HepG2 (cell line): ENCODE measurements at regions not wholly inside any gene's neighbourhood (a gene's known extent, or its start where the extent isn't known, plus 50 kb on each side); places are given as distances from the start of the nearest gene placed in this dataset. TPM values are rescaled to one million over a fixed set of nuclear protein-coding genes. Genes with fewer than 3 reads are reported as not detected.
A peak's percentile ranks its signal among the peaks of the same experiment; 100 is the strongest.

ENCODE experiments used
- ATAC-seq: fragments of 200-7000 bp; cut with Tn5 transposase; 3 replicates; pipeline ENCODE4 v1.9.1; 2020; ENCODE audit warnings: mild to moderate bottlenecking, moderate library complexity
- BruUV-seq: library from RNA; stranded (reverse); fragments of 400-500 nt; replicated peaks from 2 replicates; lab custom pipeline; 2021; lab: Mats Ljungman, UMichigan
- CTCF ChIA-PET: fragments of 300-600 bp; formaldehyde crosslinking; extraction: SDS; loops from one replicate; lab custom pipeline; 2021; ENCODE audit warnings: low total read pairs, inconsistent platforms, low intra/inter-chr PET ratio; lab: Yijun Ruan, JAX
- POLR2A ChIA-PET: fragments of 350-600 bp; sonication (Branson Sonifier 250); formaldehyde crosslinking; loops from one replicate; lab custom pipeline; 2020; ENCODE audit warnings: antibody characterized with exemption, inconsistent platforms; lab: Yijun Ruan, JAX
- DNase-seq: peaks from one replicate; pipeline ENCODE4 v3.0.0-alpha.2; 2015; ENCODE audit warnings: low spot score
- FAIRE-seq: peaks from 3 replicates; lab custom pipeline; 2011; peaks lifted over from hg19 to GRCh38; lab: Jason Lieb, UNC
- H2AFZ ChIP-seq: one replicate; pipeline ENCODE4 v1.6.1; 2011; ENCODE audit warnings: low read length, inconsistent platforms
- H3K27ac ChIP-seq: fragments of 300-600 bp; 3 replicates; pipeline ENCODE4 v1.8.0; 2011; ENCODE audit warnings: mixed run types, mild to moderate bottlenecking, mixed read lengths, low read length, inconsistent platforms; ENCODE audit not compliant: insufficient read depth; ENCODE audit errors: extremely low read length
- H3K27me3 ChIP-seq, 2 experiments: fragments of 200-600 bp in 1 of 2; 2 replicates in 1 of 2; 3 replicates in 1 of 2; pipeline versions ENCODE4 v1.6.0 to v1.8.0; 2011; ENCODE audit warnings: low read length in 2 of 2, mild to moderate bottlenecking in 2 of 2, moderate library complexity in 2 of 2, inconsistent platforms in 1 of 2; ENCODE audit not compliant: insufficient read depth in 2 of 2, control insufficient read depth in 1 of 2
- H3K36me3 ChIP-seq, 2 experiments: fragments of 200-600 bp in 1 of 2; replicated peaks in 1 of 2; 2 replicates in 1 of 2; 3 replicates in 1 of 2; pipeline versions ENCODE4 v1.5.1 to v1.8.0; 2011; ENCODE audit warnings: low read length in 2 of 2, inconsistent platforms in 1 of 2; ENCODE audit not compliant: insufficient read depth in 2 of 2, control insufficient read depth in 1 of 2
- H3K4me1 ChIP-seq: 2 replicates; pipeline ENCODE4 v1.5.1; 2012; ENCODE audit warnings: low read length, inconsistent platforms; ENCODE audit not compliant: insufficient read depth
- H3K4me2 ChIP-seq: 2 replicates; pipeline ENCODE4 v1.6.0; 2011; ENCODE audit warnings: low read depth, low read length, inconsistent platforms
- H3K4me3 ChIP-seq, 3 experiments: fragments of 200-600 bp in 1 of 3; sonication (generic), shearing (Covaris generic) in 1 of 3; replicated peaks in 1 of 3; 2 replicates each; pipeline ENCODE4 v1.5.1; 2011 to 2016; ENCODE audit warnings: low read length in 3 of 3, inconsistent platforms in 2 of 3, low read depth in 2 of 3, mild to moderate bottlenecking in 2 of 3, control low read depth in 1 of 3, mixed read lengths in 1 of 3; ENCODE audit not compliant: insufficient read depth in 1 of 3
- H3K79me2 ChIP-seq: one replicate; pipeline ENCODE4 v1.6.1; 2011; ENCODE audit warnings: low read length, inconsistent platforms; ENCODE audit not compliant: insufficient read depth
- H3K9ac ChIP-seq: 2 replicates; pipeline ENCODE4 v1.6.0; 2011; ENCODE audit warnings: mild to moderate bottlenecking, low read depth, low read length, inconsistent platforms; ENCODE audit not compliant: insufficient read depth
- H3K9me3 ChIP-seq: 2 replicates; pipeline ENCODE4 v1.5.1; 2012; ENCODE audit warnings: mild to moderate bottlenecking, low read length
- H4K20me1 ChIP-seq: 2 replicates; pipeline ENCODE4 v1.6.0; 2011; ENCODE audit warnings: inconsistent platforms, mild to moderate bottlenecking, low read length, moderate library complexity; ENCODE audit not compliant: insufficient read depth
- DPF2 ChIP-seq: sonication (generic); formaldehyde crosslinking; IDR thresholded peaks from 2 replicates; pipeline ENCODE4 v1.4.0; 2020; ENCODE audit warnings: mild to moderate bottlenecking, low read depth, missing genetic modification reagents, borderline replicate concordance
- MZF1 ChIP-seq: sonication (generic); formaldehyde crosslinking; IDR thresholded peaks from 2 replicates; pipeline ENCODE4 v1.8.1; 2023; ENCODE audit warnings: mild to moderate bottlenecking, missing genetic modification reagents, borderline replicate concordance
- RFX5 ChIP-seq: IDR thresholded peaks from 2 replicates; pipeline ENCODE4 v1.6.1; 2011; ENCODE audit warnings: low read depth, low read length, improper control_type of control experiment
- SMAD3 ChIP-seq: sonication (generic); formaldehyde crosslinking; IDR thresholded peaks from 2 replicates; pipeline ENCODE4 v1.4.0; 2020; ENCODE audit warnings: missing genetic modification reagents
- ZNF557 ChIP-seq: sonication (generic); formaldehyde crosslinking; IDR thresholded peaks from 2 replicates; pipeline ENCODE4 v1.4.0; 2020; ENCODE audit warnings: missing genetic modification reagents
- ZNF629 ChIP-seq: sonication (generic); formaldehyde crosslinking; conservative IDR thresholded peaks from 2 replicates; pipeline ENCODE4 v1.5.0; 2020; ENCODE audit warnings: missing genetic modification reagents
- WGBS: methylation state at CpG from one replicate; pipeline ENCODE4 v1.1.6; 2017; ENCODE audit warnings: low lambda C conversion rate; 5-methylcytosine and 5-hydroxymethylcytosine counted together
- in situ Hi-C: cut with HindIII; loops from 2 replicates; pipeline ENCODE4 v1.10.0; 2017; ENCODE audit warnings: low pct_unique_long_range_greater_than_20kb; ENCODE audit not compliant: extremely low pct_ligation_motif_present
- intact Hi-C: fragments of 100-400 bp; cut with micrococcal nuclease; formaldehyde crosslinking; loops from one replicate; pipeline ENCODE4 v1.10.0; 2022; ENCODE audit not compliant: unreplicated experiment
- microRNA-seq: library from miRNA; unstranded; fragments of <30 nt; microRNA quantifications from one replicate; pipeline ENCODE4, GENCODE V29; 2020
- small RNA-seq, 3 experiments: library from RNA; depleted of rRNA; stranded (forward); fragments of <200 nt; gene quantifications; one replicate each; pipeline ENCODE3, GENCODE V24; 2012; ENCODE audit warnings: low read depth in 2 of 3, low replicate concordance in 1 of 3; ENCODE audit not compliant: insufficient read length in 3 of 3, insufficient read depth in 2 of 3

- Histone ChIP-seq H4K20me1 (no peaks in the 10 kb centered on the region; the same call in 1 of the 2 replicates), H3K9ac (no peak overlapping the region), H2AFZ (no peak overlapping the region), H3K36me3 (no peaks in the 10 kb centered on the region), H3K4me1 (peaks cover 13% of the 10 kb centered on the region), H3K79me2 (no peaks in the 10 kb centered on the region), H3K27ac (no peak overlapping the region), H3K27me3 (peaks cover 2 to 57% of the 10 kb centered on the region in 2 experiments; a peak in 4 of 5 replicates), H3K9me3 (no peaks in the 10 kb centered on the region), H3K4me2 (no peak overlapping the region), H3K4me3 (no peak overlapping the region)
- ChIA-PET CTCF (no interaction called here), POLR2A (no interaction called here)
- FAIRE-seq: no peak
- no peak for ATAC-seq
- 16% methylated on average over 3 of the region's 3 CpGs for WGBS
- no peak for DNase-seq
- TF ChIP-seq ZNF557 (CRISPR knock-in tag): no peak
- no peak for TF ChIP-seq MZF1 (CRISPR knock-in tag)
- TF ChIP-seq SMAD3 (CRISPR knock-in tag): no peak
- TF ChIP-seq DPF2 (CRISPR knock-in tag): no peak
- no peak for TF ChIP-seq RFX5
- peak; percentile 89 for TF ChIP-seq ZNF629 (CRISPR knock-in tag)
- in situ Hi-C loops (no loop called here), intact Hi-C loops (no loop called here)
- BruUV-seq: no TSS peak
Observed at GRCh38 chr6:33853736-33854135, 49.9 kb upstream of the MLN start.

Small RNA genes lying in the stretch of these regions (microRNA-seq; reads per million reads assigned to microRNA genes)
- not detected for gene MIR7159

Small RNA genes lying in the stretch of these regions (small RNA-seq; reads per million reads assigned to genes)
- gene AL138889.2 (0 reads per million in 3 experiments), gene MIR7159 (0 reads per million in 3 experiments)
